HCT116 (cell line): ENCODE measurements at regions not wholly inside any gene's neighbourhood (a gene's known extent, or its start where the extent isn't known, plus 50 kb on each side); places are given as distances from the start of the nearest gene placed in this dataset.

Experiments used
- ATAC-seq: fragments of 200-7000 bp; cut with Tn5 transposase; 2 replicates; pipeline ENCODE4 v1.9.1; 2020; ENCODE audit warnings: mild to moderate bottlenecking, moderate library complexity
- BruUV-seq: library from RNA; stranded (reverse); fragments of 400-500 nt; replicated peaks from 2 replicates; lab custom pipeline; 2021; lab: Mats Ljungman, UMichigan
- CTCF ChIA-PET: fragments of 300-600 bp; sonication (Branson Sonifier 250); formaldehyde crosslinking; loops from one replicate; lab custom pipeline; 2021; ENCODE audit warnings: antibody characterized with exemption; lab: Charles Lee
- POLR2A ChIA-PET: fragments of 300-600, 350-600 bp; sonication (Branson Sonifier 250); formaldehyde crosslinking; loops from one replicate; lab custom pipeline; 2021; ENCODE audit warnings: antibody characterized with exemption; lab: Charles Lee
- RAD21 ChIA-PET, 2 experiments: fragments of 300-600 bp; sonication (Branson Sonifier 250); formaldehyde crosslinking; loops; one replicate each; lab custom pipeline; 2023; ENCODE audit warnings: low total read pairs in 2 of 2; ENCODE audit not compliant: uncharacterized antibody in 2 of 2, unreplicated experiment in 2 of 2, low non-redundant PET in 1 of 2; lab: Charles Lee
- DNase-seq: peaks from one replicate; pipeline ENCODE4 v3.0.0-alpha.2; 2010; ENCODE audit warnings: low read depth, low spot score
- H2AFZ ChIP-seq: fragments of 200-600 bp; shearing (Covaris generic), sonication (generic); 2 replicates; pipeline ENCODE4 v1.6.1; 2017; ENCODE audit warnings: low read depth, mixed run types, mixed read lengths, antibody characterized with exemption, low read length; ENCODE audit not compliant: poor library complexity, severe bottlenecking
- H3K27ac ChIP-seq: 2 replicates; pipeline ENCODE4 v1.5.1; 2012; ENCODE audit warnings: low read depth, low read length
- H3K27me3 ChIP-seq: fragments of 200-600 bp; sonication (generic); 2 replicates; pipeline ENCODE4 v1.6.1; 2016; ENCODE audit warnings: mixed run types, low read length, mixed read lengths; ENCODE audit not compliant: insufficient read depth
- H3K36me3 ChIP-seq, 2 experiments: fragments of 200-500 bp in 1 of 2; fragments of 200-600 bp in 1 of 2; sonication (Bioruptor generic) in 1 of 2; sonication (generic) in 1 of 2; 2 replicates each; pipeline versions ENCODE4 v1.5.1 to v1.6.1; 2014 to 2016; ENCODE audit warnings: low read length in 2 of 2, inconsistent platforms in 1 of 2, mixed read lengths in 1 of 2, mixed run types in 1 of 2; ENCODE audit not compliant: insufficient read depth in 2 of 2, control insufficient read depth in 1 of 2
- H3K4me1 ChIP-seq, 2 experiments: fragments of 200-600 bp in 1 of 2; sonication (generic) in 1 of 2; 2 replicates each; pipeline versions ENCODE4 v1.5.1 to v1.6.1; 2012 to 2017; ENCODE audit warnings: low read length in 2 of 2, inconsistent platforms in 1 of 2, mild to moderate bottlenecking in 1 of 2, mixed read lengths in 1 of 2, mixed run types in 1 of 2, moderate library complexity in 1 of 2; ENCODE audit not compliant: insufficient read depth in 2 of 2, control insufficient read depth in 1 of 2
- H3K4me2 ChIP-seq: fragments of 200-600 bp; sonication (generic); 2 replicates; pipeline ENCODE4 v1.6.1; 2017; ENCODE audit warnings: mixed run types, low read length, mixed read lengths
- H3K4me3 ChIP-seq, 2 experiments: fragments of 200-600 bp in 1 of 2; sonication (generic) in 1 of 2; replicated peaks in 1 of 2; 2 replicates each; pipeline ENCODE4 v1.5.1; 2011 to 2016; ENCODE audit warnings: low read length in 2 of 2, control low read depth in 1 of 2, low read depth in 1 of 2, mild to moderate bottlenecking in 1 of 2, mixed read lengths in 1 of 2, mixed run types in 1 of 2
- H3K79me2 ChIP-seq: fragments of 200-600 bp; sonication (generic); 2 replicates; pipeline ENCODE4 v1.6.1; 2017; ENCODE audit warnings: mild to moderate bottlenecking, mixed run types, low read length, moderate library complexity, mixed read lengths; ENCODE audit not compliant: insufficient read depth
- H3K9ac ChIP-seq: fragments of 200-600 bp; sonication (generic); 2 replicates; pipeline ENCODE4 v1.6.1; 2016; ENCODE audit warnings: low read length, mixed read lengths
- H3K9me2 ChIP-seq: fragments of 200-600 bp; sonication (generic), shearing (Covaris generic); 2 replicates; pipeline ENCODE4 v1.6.1; 2017; ENCODE audit warnings: mixed run types, mild to moderate bottlenecking, moderate library complexity; ENCODE audit not compliant: insufficient read depth
- H3K9me3 ChIP-seq, 2 experiments: fragments of 200-500 bp in 1 of 2; fragments of 200-600 bp in 1 of 2; sonication (Bioruptor generic) in 1 of 2; sonication (generic) in 1 of 2; 2 replicates each; pipeline ENCODE4 v1.6.1; 2014 to 2017; ENCODE audit warnings: low read length in 2 of 2, mixed read lengths in 2 of 2, inconsistent platforms in 1 of 2, low read depth in 1 of 2, mild to moderate bottlenecking in 1 of 2, mixed run types in 1 of 2, moderate library complexity in 1 of 2; ENCODE audit not compliant: control insufficient read depth in 1 of 2, insufficient read depth in 1 of 2
- H4K20me1 ChIP-seq: fragments of 200-600 bp; sonication (generic), shearing (Covaris generic); 2 replicates; pipeline ENCODE4 v1.6.1; 2017; ENCODE audit warnings: mixed run types, mild to moderate bottlenecking, moderate library complexity; ENCODE audit not compliant: insufficient read depth
- CBX3 ChIP-seq: IDR thresholded peaks from 2 replicates; pipeline ENCODE4 v1.6.1; 2012; ENCODE audit warnings: low read depth
- CEBPB ChIP-seq: IDR thresholded peaks from 2 replicates; pipeline ENCODE4 v1.6.1; 2012; ENCODE audit warnings: low read depth
- EGR1 ChIP-seq: IDR thresholded peaks from 2 replicates; pipeline ENCODE4 v1.6.1; 2012; ENCODE audit warnings: low read depth
- ELF1 ChIP-seq: IDR thresholded peaks from 2 replicates; pipeline ENCODE4 v1.6.1; 2012; ENCODE audit warnings: low read depth, borderline replicate concordance
- EZH2phosphoT487 ChIP-seq: fragments of 200-600 bp; IDR thresholded peaks from 2 replicates; pipeline ENCODE4 v1.6.1; 2018; ENCODE audit warnings: antibody characterized with exemption, borderline replicate concordance
- FOSL1 ChIP-seq: IDR thresholded peaks from 2 replicates; pipeline ENCODE4 v1.6.1; 2012; ENCODE audit warnings: low read depth
- JUND ChIP-seq: IDR thresholded peaks from 2 replicates; pipeline ENCODE4 v1.6.1; 2012
- POLR2A ChIP-seq: IDR thresholded peaks from 2 replicates; pipeline ENCODE4 v1.7.0; 2011; ENCODE audit warnings: borderline replicate concordance; ENCODE audit not compliant: insufficient read depth, insufficient read length; ENCODE audit errors: extremely low read depth
- RAD21 ChIP-seq: IDR thresholded peaks from 2 replicates; pipeline ENCODE4 v1.6.1; 2012; ENCODE audit warnings: low read depth, mild to moderate bottlenecking
- SIN3A ChIP-seq: IDR thresholded peaks from 2 replicates; pipeline ENCODE4 v1.6.1; 2012; ENCODE audit warnings: low read depth
- TCF7L2 ChIP-seq: IDR thresholded peaks from 2 replicates; pipeline ENCODE4 v1.7.0; 2011; ENCODE audit warnings: borderline replicate concordance, inconsistent platforms; ENCODE audit not compliant: insufficient read depth, insufficient read length; ENCODE audit errors: extremely low read depth
- YY1 ChIP-seq: IDR thresholded peaks from 2 replicates; pipeline ENCODE4 v1.6.1; 2011; ENCODE audit warnings: low read length, low read depth, moderate library complexity, mild to moderate bottlenecking; ENCODE audit not compliant: insufficient replicate concordance; ENCODE audit errors: extremely low read depth
- ZFX ChIP-seq: fragments of 450-650 bp; IDR thresholded peaks from 2 replicates; pipeline ENCODE4 v1.6.1; 2017
- ZNF274 ChIP-seq: fragments of 200-500 bp; sonication (Bioruptor generic); IDR thresholded peaks from 2 replicates; pipeline ENCODE4 v1.6.1; 2014; ENCODE audit warnings: mild to moderate bottlenecking, low read depth, low read length, inconsistent platforms
- intact Hi-C: fragments of 100-400 bp; cut with micrococcal nuclease; formaldehyde crosslinking; loops from 2 replicates; pipeline ENCODE4 v1.10.0; 2022
- TF ChIP-seq, protein P1 (sequence below), 3 experiments: fragments of 200-600 bp in 1 of 3; sonication (generic) in 1 of 3; IDR thresholded peaks in 2 of 3; conservative IDR thresholded peaks in 1 of 3; 2 replicates each; pipeline ENCODE4 v1.5.1; 2012 to 2017; ENCODE audit warnings: low read depth in 2 of 3, low read length in 2 of 3, antibody characterized with exemption in 1 of 3, borderline replicate concordance in 1 of 3, control low read depth in 1 of 3, mild to moderate bottlenecking in 1 of 3, mixed read lengths in 1 of 3, mixed run types in 1 of 3, moderate library complexity in 1 of 3; ENCODE audit not compliant: insufficient read depth in 1 of 3
- TF ChIP-seq, protein P2 (sequence below): IDR thresholded peaks from 2 replicates; pipeline ENCODE4 v1.6.1; 2011; ENCODE audit warnings: mild to moderate bottlenecking, low read length, moderate library complexity; ENCODE audit not compliant: insufficient replicate concordance; ENCODE audit errors: extremely low read depth
- TF ChIP-seq, protein P3 (sequence below): IDR thresholded peaks from 2 replicates; pipeline ENCODE4 v1.6.1; 2012
- TF ChIP-seq, protein P4 (sequence below): IDR thresholded peaks from 2 replicates; pipeline ENCODE4 v1.6.1; 2012

DNA sequence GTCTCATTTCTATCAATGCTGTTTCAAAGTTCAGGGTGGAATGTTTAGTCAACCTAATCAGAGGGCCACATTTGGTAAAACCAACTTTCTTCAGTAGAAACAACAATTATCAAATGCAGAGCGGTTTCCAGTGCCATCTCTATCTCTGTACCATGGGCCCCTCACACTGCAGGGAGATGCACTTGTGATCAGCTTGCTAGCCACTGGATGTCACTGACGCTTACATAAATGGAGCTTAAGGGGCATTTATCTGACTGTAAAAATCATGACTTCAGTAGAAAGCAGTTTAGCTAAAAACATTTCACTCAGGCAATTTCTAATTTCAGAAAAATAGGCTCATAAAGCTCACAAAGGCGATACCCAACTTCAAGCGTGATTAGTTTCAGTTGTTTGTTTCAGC, 678.0 kb downstream of the ZEB2 start:
- Histone ChIP-seq H3K4me3 (no peak overlapping the region), H3K36me3 (no peaks in the 10 kb centered on the region), H3K4me2 (no peak overlapping the region), H3K27me3 (no peaks in the 10 kb centered on the region), H3K4me1 (no peaks in the 10 kb centered on the region), H3K79me2 (no peaks in the 10 kb centered on the region), H3K9me3 (no peaks in the 10 kb centered on the region), H4K20me1 (no peaks in the 10 kb centered on the region), H3K27ac (no peak overlapping the region), H2AFZ (no peak overlapping the region), H3K9ac (no peak overlapping the region), H3K9me2 (no peaks in the 10 kb centered on the region)
- intact Hi-C loops = loop anchor here (5.0 kb wide), 1 partner anchor 1910 kb away; no protein-coding TSS in a partner anchor
- TF ChIP-seq ELF1 (no peak), SIN3A (no peak), POLR2A (no peak), RAD21 (peak; percentile 19; the same call in 1 of the 2 replicates), ZFX (no peak)
- ChIA-PET CTCF (no interaction called here), RAD21 (no interaction called here), POLR2A (no interaction called here)
- ATAC-seq (no peak), DNase-seq (no peak)
- no TSS peak for BruUV-seq

DNA sequence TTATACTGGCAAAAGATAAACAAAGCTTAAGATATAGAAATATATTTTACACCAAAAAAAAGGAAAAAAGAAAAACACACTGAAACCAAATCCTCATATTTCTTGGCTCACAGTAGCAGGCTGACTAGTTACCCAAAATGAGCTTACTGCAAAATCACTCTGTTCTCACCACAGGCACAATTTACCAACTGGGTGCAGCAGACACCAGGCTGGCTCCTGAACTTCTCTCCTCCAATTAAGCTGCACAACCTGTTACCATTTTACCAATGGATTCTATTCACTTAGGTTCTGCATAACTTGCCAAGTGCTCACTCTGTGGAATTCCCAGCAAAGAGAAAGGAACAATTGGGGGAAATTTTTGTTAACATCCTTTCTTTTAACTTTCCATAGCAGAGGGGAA, 679.3 kb downstream of the ZEB2 start:
- Histone ChIP-seq H2AFZ (no peak overlapping the region), H4K20me1 (no peaks in the 10 kb centered on the region), H3K4me2 (no peak overlapping the region), H3K9me2 (no peaks in the 10 kb centered on the region), H3K9me3 (no peaks in the 10 kb centered on the region), H3K27me3 (no peaks in the 10 kb centered on the region), H3K9ac (no peak overlapping the region), H3K27ac (no peak overlapping the region), H3K4me3 (no peak overlapping the region), H3K79me2 (no peaks in the 10 kb centered on the region), H3K4me1 (no peaks in the 10 kb centered on the region), H3K36me3 (no peaks in the 10 kb centered on the region)
- DNase-seq = no peak
- ChIA-PET POLR2A (no interaction called here), RAD21 (no interaction called here), CTCF (no interaction called here)
- no TSS peak for BruUV-seq
- intact Hi-C loops = loop anchor here (5.0 kb wide), 1 partner anchor 1912 kb away; no protein-coding TSS in a partner anchor
- ATAC-seq = no peak
- no peak for TF ChIP-seq TCF7L2
- TF ChIP-seq, protein P1, sequence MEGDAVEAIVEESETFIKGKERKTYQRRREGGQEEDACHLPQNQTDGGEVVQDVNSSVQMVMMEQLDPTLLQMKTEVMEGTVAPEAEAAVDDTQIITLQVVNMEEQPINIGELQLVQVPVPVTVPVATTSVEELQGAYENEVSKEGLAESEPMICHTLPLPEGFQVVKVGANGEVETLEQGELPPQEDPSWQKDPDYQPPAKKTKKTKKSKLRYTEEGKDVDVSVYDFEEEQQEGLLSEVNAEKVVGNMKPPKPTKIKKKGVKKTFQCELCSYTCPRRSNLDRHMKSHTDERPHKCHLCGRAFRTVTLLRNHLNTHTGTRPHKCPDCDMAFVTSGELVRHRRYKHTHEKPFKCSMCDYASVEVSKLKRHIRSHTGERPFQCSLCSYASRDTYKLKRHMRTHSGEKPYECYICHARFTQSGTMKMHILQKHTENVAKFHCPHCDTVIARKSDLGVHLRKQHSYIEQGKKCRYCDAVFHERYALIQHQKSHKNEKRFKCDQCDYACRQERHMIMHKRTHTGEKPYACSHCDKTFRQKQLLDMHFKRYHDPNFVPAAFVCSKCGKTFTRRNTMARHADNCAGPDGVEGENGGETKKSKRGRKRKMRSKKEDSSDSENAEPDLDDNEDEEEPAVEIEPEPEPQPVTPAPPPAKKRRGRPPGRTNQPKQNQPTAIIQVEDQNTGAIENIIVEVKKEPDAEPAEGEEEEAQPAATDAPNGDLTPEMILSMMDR (IDR thresholded peaks at IDR 0.05 in 2 of 3, conservative IDR thresholded peaks at IDR 0.05 in 1 of 3; ENCODE audit: borderline replicate concordance in 1 of 3, insufficient read depth in 1 of 3, low read depth in 2 of 3, low read length in 2 of 3) = no peak
- TF ChIP-seq CEBPB = no peak
- TF ChIP-seq ELF1 = no peak
- no peak for TF ChIP-seq SIN3A
- TF ChIP-seq POLR2A = no peak
- TF ChIP-seq, protein P2, sequence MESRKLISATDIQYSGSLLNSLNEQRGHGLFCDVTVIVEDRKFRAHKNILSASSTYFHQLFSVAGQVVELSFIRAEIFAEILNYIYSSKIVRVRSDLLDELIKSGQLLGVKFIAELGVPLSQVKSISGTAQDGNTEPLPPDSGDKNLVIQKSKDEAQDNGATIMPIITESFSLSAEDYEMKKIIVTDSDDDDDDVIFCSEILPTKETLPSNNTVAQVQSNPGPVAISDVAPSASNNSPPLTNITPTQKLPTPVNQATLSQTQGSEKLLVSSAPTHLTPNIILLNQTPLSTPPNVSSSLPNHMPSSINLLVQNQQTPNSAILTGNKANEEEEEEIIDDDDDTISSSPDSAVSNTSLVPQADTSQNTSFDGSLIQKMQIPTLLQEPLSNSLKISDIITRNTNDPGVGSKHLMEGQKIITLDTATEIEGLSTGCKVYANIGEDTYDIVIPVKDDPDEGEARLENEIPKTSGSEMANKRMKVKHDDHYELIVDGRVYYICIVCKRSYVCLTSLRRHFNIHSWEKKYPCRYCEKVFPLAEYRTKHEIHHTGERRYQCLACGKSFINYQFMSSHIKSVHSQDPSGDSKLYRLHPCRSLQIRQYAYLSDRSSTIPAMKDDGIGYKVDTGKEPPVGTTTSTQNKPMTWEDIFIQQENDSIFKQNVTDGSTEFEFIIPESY = no peak
- no peak for TF ChIP-seq EGR1
- TF ChIP-seq EZH2phosphoT487 = no peak
- TF ChIP-seq, protein P3, sequence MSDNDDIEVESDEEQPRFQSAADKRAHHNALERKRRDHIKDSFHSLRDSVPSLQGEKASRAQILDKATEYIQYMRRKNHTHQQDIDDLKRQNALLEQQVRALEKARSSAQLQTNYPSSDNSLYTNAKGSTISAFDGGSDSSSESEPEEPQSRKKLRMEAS = no peak
- no peak for TF ChIP-seq FOSL1
- no peak for TF ChIP-seq JUND
- no peak for TF ChIP-seq CBX3
- no peak for TF ChIP-seq ZNF274
- TF ChIP-seq YY1 = no peak
- TF ChIP-seq, protein P4, sequence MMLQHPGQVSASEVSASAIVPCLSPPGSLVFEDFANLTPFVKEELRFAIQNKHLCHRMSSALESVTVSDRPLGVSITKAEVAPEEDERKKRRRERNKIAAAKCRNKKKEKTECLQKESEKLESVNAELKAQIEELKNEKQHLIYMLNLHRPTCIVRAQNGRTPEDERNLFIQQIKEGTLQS = no peak
